ENCODE measurements at regions not wholly inside any gene's neighbourhood (a gene's known extent, or its start where the extent isn't known, plus 50 kb on each side); places are given as distances from the start of the nearest gene placed in this dataset.
"Not testable (repeated sequence)": the region's sequence is repeated elsewhere in the genome, so short reads cannot be mapped to it uniquely, and the experiment has no call there.

- no peak for DNase-seq
Observed at GRCh38 chr6:54559136-54559535, 250.9 kb downstream of the TINAG start.

DNA sequence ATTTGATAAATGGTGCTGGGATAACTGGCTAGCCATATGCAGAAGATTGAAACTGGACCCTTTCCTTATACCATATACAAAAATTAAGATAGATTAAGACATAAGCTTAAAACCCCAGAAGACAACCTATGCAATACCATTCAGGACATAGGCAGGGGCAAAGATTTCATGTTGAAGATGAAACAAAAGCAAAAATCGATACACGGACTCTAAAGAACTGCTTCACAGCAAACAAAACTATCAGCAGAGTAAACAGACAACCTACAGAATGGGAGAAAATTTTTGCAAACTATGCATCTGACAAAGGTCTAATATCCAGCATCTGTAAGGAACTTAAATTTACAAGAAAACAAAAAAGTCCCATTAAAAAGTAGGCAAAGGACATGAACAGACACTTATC lies 255.9 kb downstream of the TINAG start:
- DNase-seq: not testable (repeated sequence)

GRCh38 chr6:54574671-54575070 lies 266.4 kb downstream of the TINAG start:
- DNase-seq: no peak

DNA sequence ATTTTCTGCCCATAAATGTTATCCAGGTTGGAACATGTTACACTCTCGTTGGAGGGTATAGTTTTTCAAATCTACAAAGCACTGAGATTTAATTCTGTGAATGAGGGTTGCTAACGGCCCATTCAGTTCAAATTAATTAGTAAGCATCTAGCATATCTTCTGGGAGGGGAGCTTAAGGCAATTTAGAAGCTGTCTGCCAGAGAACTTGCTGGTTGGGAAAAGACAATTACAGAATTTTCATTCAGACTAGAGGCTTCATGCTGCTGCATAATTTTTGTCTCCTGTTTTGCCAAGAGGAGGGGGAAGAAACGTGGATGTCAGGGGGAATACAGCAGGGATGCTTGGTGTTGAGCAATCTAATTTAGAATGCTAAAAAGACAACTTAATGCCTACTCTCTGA lies 268.3 kb upstream of the FAM83B start:
- DNase-seq: no peak

DNA sequence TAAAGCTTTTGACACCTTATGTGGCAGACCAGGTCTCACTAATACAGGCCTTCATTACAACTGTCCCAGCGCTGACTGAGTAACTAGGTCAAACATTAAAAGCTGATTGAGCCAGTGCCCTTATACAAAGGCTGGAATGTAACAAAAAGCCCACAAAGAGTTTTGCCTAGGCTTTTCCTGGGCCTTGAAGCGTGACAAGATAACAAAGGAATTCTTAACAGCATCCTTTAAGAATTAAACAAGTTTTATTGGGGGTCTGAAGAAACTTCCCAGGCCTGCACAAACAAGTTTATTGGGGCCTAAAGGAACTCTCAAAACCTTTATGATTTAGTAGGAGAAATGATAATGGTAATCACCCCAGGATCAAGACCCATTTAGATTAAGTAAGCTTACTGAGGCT lies 267.6 kb upstream of the FAM83B start:
- no peak for DNase-seq

DNA sequence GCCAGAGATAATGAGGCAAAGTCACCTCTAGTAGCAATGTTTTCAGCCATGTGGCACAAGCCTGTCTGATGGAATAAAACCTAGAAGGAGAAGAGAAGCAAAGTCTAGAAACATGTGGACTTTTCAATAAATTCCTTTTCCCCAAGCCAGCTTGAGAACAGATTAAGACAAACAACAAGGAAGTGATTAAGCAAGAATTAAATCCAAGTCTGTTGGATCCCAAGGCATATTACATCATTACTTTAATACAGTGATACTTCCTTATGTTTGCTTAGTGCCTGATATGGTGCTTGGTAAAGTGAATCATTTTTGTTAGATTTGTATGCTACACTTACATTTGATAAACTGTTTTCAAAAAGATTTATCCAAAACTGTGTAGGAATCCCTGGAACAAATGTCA lies 260.3 kb upstream of the FAM83B start:
- DNase-seq: no peak

DNA sequence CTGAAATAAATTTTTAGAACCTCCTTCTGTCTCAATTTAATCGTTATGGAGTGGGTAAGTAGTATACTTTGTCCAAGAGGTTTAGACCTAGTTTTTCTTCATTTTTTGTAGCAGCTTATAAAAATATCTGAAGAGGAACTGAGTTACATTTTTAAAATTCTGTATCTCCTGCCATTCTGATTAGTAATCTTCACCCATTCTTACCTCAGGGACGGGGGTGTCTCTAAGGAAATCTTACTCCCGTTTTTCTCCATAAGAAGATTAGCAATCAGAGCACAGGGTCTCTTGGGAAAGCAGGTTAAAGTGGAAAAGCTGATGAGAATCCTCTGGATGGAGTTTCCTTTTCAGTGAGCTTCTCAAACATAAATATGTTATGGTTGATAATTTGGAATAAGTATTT lies 259.3 kb upstream of the FAM83B start:
- no peak for DNase-seq

GRCh38 chr6:54588176-54588575 lies 258.4 kb upstream of the FAM83B start:
- DNase-seq: no peak

DNA sequence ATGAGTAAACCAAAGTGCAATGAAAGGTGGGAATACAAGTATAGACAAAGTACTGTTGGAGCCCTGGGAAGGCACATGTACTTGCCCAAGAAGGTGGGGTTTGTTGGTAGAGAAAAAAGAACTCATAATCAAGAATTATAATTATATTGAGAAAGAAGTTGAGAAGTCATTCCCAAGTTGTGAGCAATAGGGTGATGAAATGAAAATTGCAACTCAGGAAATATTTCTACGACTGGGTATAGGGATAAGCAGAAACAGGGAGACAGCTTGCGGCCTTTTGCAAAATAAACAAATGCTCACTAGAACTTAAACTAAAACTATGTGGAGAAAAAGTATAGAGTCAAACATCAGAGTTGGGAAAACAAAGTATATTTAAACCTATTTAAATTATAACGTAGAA lies 250.7 kb upstream of the FAM83B start:
- no peak for DNase-seq

GRCh38 chr6:54598787-54599313 lies 247.7 kb upstream of the FAM83B start:
- no peak for DNase-seq

DNA sequence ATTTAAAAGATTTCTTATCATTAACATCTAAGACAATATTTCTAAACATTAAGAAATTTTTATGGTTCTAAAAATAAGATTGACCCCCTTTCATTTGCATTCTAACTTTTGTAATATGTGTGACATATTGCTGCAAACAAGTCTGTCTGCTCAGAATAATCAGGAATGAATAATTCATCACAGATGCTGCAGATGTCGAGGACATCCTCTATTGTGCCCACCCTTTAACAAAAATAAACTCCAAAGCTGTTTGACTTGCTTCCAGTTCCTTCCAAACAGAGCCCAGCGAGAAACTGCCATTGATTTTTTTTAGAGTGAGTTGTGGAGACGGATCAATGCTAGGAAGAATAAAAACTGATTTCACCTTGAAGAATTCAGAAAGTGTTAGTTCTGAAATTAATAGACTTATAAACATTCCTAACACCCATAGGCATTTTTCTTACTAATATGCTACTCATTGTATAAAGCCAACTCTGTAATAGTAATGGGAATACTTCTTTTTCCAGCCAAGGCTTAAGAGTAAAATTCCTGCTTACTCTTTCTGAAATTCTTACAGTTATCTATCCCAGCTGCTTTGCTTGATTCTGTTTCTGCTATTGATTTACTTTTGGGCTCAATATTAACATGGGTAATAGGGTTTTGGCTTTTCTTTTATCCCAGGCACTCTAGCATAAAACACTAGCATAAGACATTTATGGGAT lies 244.8 kb upstream of the FAM83B start:
- no peak for DNase-seq

- no peak for DNase-seq
Observed at GRCh38 chr6:54602591-54602990, 244.0 kb upstream of the FAM83B start.

DNA sequence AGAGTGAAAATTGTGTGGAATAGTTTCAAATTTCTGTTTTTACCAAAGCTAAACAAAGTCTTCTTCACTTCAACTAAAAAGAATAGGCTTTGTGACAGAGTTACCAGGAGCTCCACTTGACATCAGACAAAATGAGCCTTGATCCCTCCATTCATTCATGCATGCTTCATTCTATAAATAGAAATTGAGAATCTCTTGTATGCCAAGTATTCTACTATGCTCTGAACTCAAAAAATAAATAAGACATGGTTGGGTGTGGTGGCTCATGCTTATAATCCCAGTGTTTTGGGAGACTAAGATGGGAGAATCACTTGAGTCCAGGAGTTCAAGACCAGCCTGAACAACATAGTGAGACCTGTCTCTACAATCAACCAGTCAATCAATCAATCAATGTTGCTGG lies 236.6 kb upstream of the FAM83B start:
- no peak for DNase-seq

DNA sequence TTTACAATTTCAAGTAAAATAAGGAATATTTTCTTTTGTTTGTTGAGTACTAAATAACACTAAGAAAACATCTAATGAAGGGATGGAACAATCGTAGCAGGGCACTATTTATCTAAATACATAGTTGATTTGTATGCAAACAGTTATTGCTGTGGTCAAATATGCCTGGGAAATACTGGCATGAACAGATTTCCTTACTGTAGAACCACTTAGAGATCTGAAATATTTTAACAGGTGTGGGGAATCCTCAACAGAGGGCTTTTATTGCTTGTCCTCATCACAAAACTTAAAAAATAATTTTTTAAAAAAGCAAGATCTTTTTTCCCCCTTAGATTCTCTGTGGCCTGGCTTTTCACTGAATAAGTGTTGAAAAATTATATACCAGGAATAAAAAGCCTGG lies 233.0 kb upstream of the FAM83B start:
- no peak for DNase-seq

- DNase-seq: no peak
Observed at GRCh38 chr6:54614499-54615195, 231.9 kb upstream of the FAM83B start.

DNA sequence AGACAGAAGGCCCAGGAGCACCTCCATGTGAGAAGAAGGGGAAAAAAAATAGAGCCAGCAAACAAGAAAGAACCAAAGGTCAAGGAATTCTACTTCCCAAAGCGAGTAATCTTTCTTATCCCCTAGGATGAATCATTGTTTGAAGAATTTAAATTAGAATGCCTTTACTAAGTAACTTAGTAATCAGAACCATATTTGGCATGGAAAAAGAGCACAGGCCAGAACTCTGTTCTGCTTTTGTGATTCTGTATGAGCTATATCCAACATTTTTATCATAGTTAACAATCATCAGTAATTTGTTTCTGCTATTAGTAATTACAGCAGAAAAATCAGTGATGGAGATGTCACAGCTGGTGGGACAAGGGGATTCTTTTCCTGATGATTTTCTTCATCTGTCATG lies 228.8 kb upstream of the FAM83B start:
- no peak for DNase-seq

DNA sequence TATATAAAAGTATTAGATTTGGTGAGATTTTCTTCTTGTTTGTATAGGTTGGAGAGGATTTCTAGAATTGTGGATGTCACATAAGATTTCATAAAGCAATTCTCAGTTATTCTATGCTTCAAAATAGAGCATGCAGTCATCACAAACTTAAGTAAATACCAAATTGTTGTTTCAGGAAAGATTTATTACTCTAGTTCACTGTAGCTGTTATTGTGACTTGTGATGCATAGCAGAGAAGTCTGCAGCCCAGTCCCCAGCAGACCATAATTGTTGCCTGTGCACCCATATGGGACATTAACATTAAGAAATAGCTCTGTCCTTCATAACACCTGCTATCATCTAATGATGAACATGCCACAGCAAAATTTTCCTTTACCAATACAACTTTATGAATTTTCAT lies 228.0 kb upstream of the FAM83B start:
- no peak for DNase-seq

- no peak for DNase-seq
Observed at GRCh38 chr6:54619102-54619501, 227.5 kb upstream of the FAM83B start.

DNA sequence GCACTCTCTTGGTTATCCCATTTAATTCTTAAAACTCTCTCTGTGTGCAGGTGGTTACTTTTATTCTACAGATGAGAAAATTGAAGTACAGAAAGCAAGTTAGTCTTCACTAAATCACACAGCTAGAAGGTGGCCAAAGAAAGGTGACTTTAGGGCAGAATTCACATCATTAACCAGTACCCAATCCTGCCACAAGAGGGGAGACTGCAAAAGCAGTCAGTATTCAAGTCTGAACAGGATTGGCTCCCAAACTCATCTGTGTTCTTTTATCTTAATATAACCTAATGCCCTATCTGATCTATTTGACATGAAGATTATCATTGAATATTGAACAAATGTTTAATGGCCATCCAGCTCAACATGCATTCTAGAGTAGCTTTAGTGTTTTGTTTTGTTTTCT lies 225.3 kb upstream of the FAM83B start:
- DNase-seq: no peak

- no peak for DNase-seq
Observed at GRCh38 chr6:54624216-54624615, 222.4 kb upstream of the FAM83B start.

DNA sequence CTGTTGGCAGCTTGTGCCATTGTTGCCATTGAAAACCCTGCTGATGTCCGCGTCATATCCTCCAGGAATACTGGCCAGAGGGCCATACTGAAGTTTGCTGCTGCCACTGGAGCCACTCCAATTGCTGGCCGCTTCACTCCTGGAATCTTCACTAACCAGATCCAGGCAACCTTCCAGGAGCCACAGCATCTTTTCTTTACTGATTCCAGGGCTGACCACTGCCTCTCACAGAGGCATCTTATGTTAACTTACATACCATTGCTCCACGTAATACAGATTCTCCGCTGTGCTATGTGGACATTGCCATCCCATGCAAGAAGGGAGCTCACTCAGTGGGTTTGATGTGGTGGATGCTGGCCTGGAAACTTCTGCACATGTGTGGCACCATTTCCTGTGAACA lies 221.8 kb upstream of the FAM83B start:
- no peak for DNase-seq

- DNase-seq: no peak
Observed at GRCh38 chr6:54629131-54629530, 217.4 kb upstream of the FAM83B start.

DNA sequence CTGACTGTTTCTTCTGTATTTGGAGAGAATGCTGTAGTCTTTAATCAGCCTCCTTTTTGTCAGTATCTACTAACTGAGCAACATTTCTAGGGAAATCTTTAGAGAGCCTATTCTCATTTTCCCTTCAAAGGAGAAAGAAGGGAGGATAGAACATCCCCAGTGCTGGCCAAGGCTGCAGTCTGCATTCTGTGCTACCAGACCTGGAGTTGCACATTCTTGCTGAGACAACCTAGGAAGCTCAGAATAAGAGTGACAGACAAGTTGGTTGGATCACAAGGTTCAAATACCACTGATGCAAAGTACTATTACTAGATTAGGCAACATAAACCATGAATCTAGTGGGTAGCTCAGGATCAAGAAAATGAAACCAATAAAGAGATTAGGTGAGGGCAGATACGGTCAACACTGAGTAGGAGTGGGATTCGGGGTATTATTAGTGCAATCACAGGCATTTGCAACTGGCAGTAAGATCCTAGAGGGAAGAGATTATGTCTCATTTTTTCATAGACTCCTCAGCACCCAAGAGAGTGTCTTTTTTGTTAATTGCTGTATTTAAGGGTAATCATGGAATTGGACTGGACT lies 213.5 kb upstream of the FAM83B start:
- DNase-seq: no peak
